HG03575 (cell line): ENCODE measurements at regions not wholly inside any gene's neighbourhood (a gene's known extent, or its start where the extent isn't known, plus 50 kb on each side); places are given as distances from the start of the nearest gene placed in this dataset.
"Not testable (repeated sequence)": the region's sequence is repeated elsewhere in the genome, so short reads cannot be mapped to it uniquely, and the experiment has no call there.

ENCODE experiments used
- ATAC-seq: cut with Tn5 transposase; IDR thresholded peaks from one replicate; pipeline ENCODE4 v1.9.1; 2021; ENCODE audit not compliant: unreplicated experiment, insufficient number of reproducible peaks, low FRiP score; ENCODE audit errors: extremely low read depth

GRCh38 chr4:18626996-18627395, 605.4 kb upstream of the LCORL start:
- no peak for ATAC-seq

DNA sequence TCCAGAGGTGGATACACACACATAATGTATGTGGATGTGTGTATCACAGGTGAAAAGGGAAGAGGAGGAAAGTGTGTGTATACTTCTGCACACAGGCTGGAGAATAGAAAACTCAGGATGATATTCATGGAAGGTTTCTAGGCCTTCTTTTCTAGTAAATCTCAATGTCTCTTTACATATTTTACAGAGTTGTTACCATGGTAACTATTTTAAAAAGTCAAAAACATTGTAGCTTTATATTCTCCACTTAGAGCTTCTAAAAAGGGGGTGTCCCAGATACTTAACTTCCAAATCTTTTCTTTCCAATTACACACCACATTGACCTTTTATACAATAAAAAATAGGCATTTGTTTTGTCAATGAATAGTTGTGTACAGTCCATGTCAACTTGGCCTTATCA, 604.8 kb upstream of the LCORL start:
- ATAC-seq: no peak

GRCh38 chr4:18621186-18621585, 599.6 kb upstream of the LCORL start:
- ATAC-seq: no peak

DNA sequence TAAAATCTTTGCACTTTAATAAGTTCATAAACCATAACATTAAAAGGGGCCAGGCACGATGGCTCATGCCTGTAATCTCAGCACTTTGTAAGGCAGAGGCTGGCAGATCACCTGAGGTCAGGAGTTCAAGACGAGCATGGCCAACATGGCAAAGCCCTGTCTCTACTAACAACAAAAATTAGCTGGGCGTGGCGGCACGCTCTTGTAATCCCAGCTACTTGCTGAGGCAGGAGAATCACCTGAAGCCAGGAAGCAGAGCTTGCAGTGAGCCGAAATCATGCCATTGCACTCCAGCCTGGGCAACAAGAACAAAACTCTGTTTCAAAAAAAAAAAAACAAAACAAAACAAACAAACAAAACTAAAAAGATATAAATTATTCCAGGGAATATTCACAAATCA, 595.2 kb upstream of the LCORL start:
- no peak for ATAC-seq

DNA sequence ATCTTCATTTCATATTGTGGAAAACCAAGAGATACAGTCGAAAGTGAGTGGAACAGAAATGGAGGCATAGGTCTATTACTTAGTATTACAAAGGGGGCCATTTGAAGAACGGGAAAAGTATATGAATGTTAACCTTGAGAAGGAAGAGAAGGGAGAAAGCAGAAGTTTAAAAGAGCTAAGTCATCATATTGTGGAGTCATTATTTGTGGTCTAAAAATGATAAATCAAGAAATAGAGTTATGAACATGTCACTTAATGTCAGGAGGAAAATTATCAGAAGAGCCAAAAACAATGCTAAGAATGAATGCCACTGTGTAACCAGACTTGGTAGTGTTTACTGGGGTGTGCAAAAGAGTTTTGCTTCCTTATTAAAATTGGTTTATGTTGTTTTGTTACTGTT, 589.5 kb upstream of the LCORL start:
- no peak for ATAC-seq

- no peak for ATAC-seq
Measured at GRCh38 chr4:18608908-18609533, 587.5 kb upstream of the LCORL start.

DNA sequence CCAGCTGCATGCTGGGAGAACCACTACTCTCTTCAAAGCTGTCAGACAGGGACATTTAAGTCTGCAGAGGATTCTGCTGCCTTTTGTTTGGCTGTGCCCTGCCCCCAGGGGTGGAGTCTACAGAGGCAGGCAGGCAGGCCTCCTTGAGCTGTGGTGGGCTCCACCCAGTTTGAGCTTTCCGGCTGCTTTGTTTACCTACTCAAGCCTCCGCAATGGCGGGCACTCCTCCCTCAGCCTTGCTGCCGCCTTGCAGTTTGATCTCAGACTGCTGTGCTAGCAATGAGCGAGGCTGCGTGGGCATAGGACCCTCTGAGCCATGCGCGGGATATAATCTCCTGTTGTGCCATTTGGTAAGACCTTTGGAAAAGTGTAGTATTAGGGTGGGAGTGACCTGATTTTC, 581.1 kb upstream of the LCORL start:
- not testable (repeated sequence) for ATAC-seq

DNA sequence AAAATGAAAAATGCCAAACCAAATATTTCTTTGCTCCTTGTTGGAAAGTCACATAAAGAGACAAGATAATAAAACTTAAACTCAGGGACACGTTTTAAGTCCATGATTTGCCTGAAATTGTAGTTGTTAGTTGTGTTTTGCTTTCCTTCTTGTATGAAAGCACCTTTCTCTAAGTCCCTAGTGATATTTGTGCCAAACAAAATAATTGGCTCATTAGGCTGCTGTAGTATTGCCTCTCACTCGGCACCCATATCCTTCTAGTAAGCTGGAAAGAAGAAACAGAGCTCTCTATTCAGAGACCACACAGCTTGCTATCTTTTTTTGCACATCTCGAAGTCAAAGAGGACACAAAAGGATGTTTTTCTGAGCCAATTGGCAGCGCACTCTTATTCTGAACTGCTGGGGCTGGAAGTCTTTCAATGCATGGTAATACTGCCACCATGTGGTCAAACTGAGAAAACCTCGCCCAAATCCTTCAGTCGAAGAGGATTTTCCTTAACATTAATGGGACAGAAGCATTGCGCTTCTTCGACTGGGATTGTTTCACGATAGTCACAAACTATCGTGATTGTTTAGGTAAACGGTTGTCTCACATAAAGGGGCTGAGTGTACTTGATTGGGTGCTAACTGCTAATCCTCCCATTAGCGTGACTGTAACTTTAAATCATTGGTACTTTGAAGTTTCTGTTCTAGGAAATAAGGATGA, 571.9 kb upstream of the LCORL start:
- ATAC-seq: no peak

- no peak for ATAC-seq
Measured at GRCh38 chr4:18582841-18583240, 561.3 kb upstream of the LCORL start.

DNA sequence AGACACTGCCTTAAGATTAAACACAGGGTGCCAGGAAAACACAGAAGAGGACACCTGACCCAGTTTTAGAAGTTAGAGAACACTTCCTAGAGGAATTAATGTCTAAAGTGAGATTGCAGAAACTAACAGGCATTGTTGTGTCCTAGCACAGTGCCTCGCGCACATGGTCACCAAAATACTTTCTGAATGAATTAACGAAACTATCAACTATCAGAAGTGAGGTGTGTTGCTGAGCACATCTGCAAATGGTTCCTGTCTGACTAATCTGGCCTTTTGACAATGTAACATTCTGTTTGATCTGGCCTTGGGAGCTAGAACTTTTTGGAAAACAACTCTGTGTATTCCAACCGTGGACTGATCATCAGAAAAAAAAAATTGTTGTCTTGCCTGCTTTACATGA, 556.8 kb upstream of the LCORL start:
- ATAC-seq: no peak

DNA sequence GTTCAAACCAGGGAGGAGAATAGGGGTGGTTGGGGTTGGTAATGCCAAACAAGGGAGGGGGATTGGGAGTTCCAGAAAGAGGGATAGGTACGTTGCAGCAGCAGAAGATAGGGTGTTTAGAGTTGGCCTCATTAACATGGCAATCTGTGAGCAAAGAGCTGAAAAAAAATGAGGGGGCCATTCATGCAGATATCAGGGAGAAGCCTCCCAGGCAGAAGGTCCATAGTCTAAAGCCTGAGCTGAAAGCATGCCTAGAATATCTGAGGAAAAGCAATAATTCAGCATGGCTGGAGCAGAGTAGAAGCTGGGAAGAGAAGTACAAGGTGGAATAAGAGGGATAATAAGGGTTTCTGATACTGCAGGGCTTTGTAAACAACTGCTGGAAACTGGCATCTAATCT, 550.9 kb upstream of the LCORL start:
- no peak for ATAC-seq

GRCh38 chr4:18571301-18571761, 549.8 kb upstream of the LCORL start:
- no peak for ATAC-seq

DNA sequence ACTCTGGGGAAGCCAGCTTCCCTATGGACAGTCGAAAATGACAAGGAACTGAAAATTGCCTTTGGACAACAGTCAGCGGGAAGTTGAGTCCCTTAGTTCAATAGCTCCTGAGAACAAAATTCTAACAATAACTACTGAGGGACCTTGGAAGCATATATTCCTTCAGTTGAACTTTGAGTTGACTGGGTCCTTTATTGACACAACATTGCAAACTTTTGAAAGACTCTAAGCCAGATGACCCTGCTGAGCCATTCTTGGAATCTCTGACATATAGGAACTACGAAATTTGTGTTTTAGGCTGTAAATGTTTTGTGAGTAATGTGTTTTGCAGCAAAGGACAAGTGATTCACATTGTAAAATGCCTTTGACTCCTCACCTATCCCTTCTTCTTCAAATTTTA, 548.8 kb upstream of the LCORL start:
- no peak for ATAC-seq

- ATAC-seq: no peak
Measured at GRCh38 chr4:18568600-18568999, 547.0 kb upstream of the LCORL start.

- no peak for ATAC-seq
Measured at GRCh38 chr4:18566970-18567799, 545.6 kb upstream of the LCORL start.

GRCh38 chr4:18559492-18559891, 537.9 kb upstream of the LCORL start:
- ATAC-seq: no peak

GRCh38 chr4:18556402-18556801, 534.8 kb upstream of the LCORL start:
- no peak for ATAC-seq

- ATAC-seq: no peak
Measured at GRCh38 chr4:18540349-18540748, 518.8 kb upstream of the LCORL start.

GRCh38 chr4:18538121-18538520, 516.6 kb upstream of the LCORL start:
- no peak for ATAC-seq

- ATAC-seq: no peak
Measured at GRCh38 chr4:18536428-18536827, 514.9 kb upstream of the LCORL start.
